WTC11 (cell line): ENCODE measurements at regions not wholly inside any gene's neighbourhood (a gene's known extent, or its start where the extent isn't known, plus 50 kb on each side); places are given as distances from the start of the nearest gene placed in this dataset.

ENCODE experiments used
- MYBL2 ChIP-seq: sonication (generic); formaldehyde crosslinking; IDR thresholded peaks from 2 replicates; pipeline ENCODE4 v1.8.1; 2023; ENCODE audit warnings: mild to moderate bottlenecking, moderate library complexity, missing genetic modification reagents
- SMAD3 ChIP-seq: sonication (generic); formaldehyde crosslinking; IDR thresholded peaks from 2 replicates; pipeline ENCODE4 v1.8.0; 2022; ENCODE audit warnings: missing genetic modification reagents, mild to moderate bottlenecking, borderline replicate concordance
- ZNF121 ChIP-seq: sonication (generic); formaldehyde crosslinking; IDR thresholded peaks from 2 replicates; pipeline ENCODE4 v1.8.0; 2023; ENCODE audit warnings: missing genetic modification reagents
- ZNF416 ChIP-seq: fragments of 250-450 bp; sonication (Bioruptor Pico); IDR thresholded peaks from 2 replicates; pipeline ENCODE4 v1.9.0; 2021; ENCODE audit warnings: mild to moderate bottlenecking, inconsistent platforms
- TF ChIP-seq, protein P1 (sequence below): fragments of 200-600 bp; IDR thresholded peaks from 2 replicates; pipeline ENCODE4 v1.8.0; 2022; ENCODE audit warnings: antibody characterized with exemption

GRCh38 chr9:82820186-82820585, 242.8 kb downstream of the RASEF start:
- TF ChIP-seq MYBL2 (CRISPR knock-in tag) = no peak
- TF ChIP-seq SMAD3 (CRISPR knock-in tag) = no peak
- TF ChIP-seq, protein P1, sequence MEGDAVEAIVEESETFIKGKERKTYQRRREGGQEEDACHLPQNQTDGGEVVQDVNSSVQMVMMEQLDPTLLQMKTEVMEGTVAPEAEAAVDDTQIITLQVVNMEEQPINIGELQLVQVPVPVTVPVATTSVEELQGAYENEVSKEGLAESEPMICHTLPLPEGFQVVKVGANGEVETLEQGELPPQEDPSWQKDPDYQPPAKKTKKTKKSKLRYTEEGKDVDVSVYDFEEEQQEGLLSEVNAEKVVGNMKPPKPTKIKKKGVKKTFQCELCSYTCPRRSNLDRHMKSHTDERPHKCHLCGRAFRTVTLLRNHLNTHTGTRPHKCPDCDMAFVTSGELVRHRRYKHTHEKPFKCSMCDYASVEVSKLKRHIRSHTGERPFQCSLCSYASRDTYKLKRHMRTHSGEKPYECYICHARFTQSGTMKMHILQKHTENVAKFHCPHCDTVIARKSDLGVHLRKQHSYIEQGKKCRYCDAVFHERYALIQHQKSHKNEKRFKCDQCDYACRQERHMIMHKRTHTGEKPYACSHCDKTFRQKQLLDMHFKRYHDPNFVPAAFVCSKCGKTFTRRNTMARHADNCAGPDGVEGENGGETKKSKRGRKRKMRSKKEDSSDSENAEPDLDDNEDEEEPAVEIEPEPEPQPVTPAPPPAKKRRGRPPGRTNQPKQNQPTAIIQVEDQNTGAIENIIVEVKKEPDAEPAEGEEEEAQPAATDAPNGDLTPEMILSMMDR = no peak
- no peak for TF ChIP-seq ZNF121 (CRISPR knock-in tag)
- TF ChIP-seq ZNF416 (CRISPR knock-in tag) = no peak
